C4-2B (cell line): ENCODE measurements at regions not wholly inside any gene's neighbourhood (a gene's known extent, or its start where the extent isn't known, plus 50 kb on each side); places are given as distances from the start of the nearest gene placed in this dataset.

Experiments used
- ZFX ChIP-seq: fragments of 450-650 bp; IDR thresholded peaks from 2 replicates; pipeline ENCODE4 v1.6.1; 2017
- TF ChIP-seq, protein P1 (sequence below): fragments of 450-650 bp; conservative IDR thresholded peaks from 2 replicates; pipeline ENCODE4 v1.5.1; 2017; ENCODE audit warnings: mild to moderate bottlenecking

DNA sequence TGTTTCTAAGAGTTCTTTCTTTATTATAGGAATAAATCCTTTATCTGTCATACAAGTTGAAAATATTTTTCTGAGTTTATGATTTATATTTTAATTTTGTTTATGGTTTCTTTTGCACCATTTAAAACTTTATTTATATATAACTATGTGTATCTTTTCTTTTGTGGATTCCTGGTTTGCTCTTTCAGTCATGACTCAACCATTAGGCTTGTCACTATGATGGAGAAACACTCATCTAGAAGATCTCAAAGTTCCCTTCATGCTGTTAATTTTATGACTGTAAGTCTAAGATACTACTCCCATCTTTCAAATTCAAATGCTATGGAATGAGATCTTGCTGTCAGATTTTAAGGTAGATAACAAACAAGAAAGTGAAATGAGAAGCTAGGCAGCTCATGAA, 199.5 kb downstream of the INHBA start:
- TF ChIP-seq, protein P1, sequence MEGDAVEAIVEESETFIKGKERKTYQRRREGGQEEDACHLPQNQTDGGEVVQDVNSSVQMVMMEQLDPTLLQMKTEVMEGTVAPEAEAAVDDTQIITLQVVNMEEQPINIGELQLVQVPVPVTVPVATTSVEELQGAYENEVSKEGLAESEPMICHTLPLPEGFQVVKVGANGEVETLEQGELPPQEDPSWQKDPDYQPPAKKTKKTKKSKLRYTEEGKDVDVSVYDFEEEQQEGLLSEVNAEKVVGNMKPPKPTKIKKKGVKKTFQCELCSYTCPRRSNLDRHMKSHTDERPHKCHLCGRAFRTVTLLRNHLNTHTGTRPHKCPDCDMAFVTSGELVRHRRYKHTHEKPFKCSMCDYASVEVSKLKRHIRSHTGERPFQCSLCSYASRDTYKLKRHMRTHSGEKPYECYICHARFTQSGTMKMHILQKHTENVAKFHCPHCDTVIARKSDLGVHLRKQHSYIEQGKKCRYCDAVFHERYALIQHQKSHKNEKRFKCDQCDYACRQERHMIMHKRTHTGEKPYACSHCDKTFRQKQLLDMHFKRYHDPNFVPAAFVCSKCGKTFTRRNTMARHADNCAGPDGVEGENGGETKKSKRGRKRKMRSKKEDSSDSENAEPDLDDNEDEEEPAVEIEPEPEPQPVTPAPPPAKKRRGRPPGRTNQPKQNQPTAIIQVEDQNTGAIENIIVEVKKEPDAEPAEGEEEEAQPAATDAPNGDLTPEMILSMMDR: no peak
- no peak for TF ChIP-seq ZFX
